ENCODE measurements at regions not wholly inside any gene's neighbourhood (a gene's known extent, or its start where the extent isn't known, plus 50 kb on each side); places are given as distances from the start of the nearest gene placed in this dataset.

DNA sequence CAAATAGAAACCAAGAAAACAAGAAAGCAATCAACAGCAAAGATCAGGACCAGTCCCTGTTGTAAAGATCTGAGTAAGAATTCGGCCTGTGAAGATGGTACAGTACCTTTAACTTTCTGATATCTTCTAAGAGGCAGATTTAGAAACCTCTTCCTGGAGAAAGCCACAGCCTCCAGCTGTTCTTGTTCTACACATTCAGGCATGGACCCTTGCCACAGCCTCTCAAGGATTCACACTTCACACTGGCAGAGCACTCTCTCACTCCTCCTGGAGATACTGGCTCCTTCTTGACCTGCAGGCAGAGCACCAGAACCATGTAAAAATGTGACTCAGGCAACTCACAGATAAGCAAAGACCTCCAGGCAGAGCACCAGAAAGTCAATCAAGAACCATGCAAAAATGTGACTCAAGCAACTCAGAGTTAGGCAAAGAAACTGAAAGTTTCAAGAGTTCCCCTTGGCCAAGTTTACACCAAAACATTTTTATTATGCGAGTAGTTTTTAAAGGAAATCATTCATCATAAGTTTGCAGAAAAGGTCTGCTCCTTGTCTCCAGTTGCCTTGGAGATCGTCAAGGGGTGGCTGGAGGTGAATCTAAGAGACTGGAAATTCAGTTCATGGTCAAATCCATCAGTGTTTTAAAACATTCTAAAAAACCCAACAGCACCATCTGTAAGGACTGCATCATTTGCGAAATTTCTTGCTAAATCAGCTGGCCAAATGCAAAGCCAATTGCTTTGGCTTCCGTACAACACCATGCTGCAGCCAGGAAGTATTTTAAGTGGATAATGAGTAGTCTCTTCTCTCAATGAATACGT lies 119.3 kb upstream of the MDM1 start:
- DNase-seq: peak; percentile 16

DNA sequence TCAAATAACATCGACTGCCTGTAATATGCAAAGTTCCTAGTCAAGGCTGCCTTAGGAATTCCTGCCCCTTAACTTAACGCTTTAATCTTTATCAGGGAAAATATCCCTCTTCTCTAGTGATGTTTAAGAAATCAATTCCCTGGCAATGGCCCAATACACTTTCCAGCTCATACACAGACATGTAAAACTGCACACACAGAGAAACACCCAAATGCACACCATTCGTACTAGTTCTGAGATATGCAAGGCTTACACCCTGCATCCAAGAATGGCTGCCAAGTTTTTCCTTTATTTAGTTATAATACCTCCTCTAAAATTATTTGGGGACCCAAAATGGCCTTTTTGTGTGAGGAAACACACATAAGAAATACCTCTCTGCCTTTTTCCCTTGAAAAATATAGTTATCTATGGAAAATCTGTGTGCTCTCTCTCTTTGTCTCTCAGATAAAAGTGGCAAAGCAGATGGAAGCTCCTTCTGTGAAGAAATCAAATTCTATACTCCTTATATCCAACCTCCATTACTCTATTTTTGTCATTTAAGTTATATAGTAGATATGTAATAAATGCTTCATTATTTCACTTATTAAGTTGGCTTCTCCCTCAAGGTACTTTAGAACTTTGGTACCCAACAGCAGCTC lies 120.0 kb upstream of the MDM1 start:
- DNase-seq: no peak

DNA sequence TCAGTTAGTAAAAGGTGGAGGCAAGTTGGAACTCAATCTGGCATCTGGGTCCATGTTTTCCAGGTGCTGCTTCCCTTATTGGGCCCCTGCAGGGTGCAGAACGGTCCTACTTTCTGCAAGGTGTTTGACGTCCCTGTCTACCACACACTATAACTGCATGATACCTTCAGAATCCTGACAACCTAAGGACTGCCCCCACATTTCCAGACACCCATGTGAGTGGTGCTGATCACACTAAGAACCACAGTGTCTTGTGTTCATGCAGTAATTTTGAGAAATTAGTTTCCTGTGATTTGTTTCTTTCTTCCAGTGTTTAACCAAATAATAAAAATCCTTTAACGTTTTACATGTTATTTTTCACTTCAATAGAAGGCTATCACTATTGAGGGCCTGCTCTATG lies 121.1 kb upstream of the MDM1 start:
- no peak for DNase-seq

DNA sequence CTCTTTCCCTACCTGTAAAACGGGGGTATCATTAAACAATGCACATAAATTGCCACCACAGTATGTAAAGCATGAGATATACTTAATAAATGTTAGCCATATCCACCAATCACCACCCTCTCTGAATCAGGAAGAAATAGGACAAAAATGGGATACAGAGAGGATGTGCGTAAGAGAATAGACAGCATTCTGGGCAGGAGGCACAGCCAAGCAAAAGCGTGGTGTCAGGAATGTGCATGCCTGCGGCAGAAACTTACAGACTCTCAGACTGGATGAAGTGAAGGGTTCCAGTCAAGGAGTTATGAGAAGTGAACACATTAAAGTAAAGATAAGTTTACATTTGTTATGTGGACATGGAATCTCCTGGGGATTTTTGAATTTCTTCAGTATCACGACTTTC lies 121.7 kb upstream of the MDM1 start:
- no peak for DNase-seq

DNA sequence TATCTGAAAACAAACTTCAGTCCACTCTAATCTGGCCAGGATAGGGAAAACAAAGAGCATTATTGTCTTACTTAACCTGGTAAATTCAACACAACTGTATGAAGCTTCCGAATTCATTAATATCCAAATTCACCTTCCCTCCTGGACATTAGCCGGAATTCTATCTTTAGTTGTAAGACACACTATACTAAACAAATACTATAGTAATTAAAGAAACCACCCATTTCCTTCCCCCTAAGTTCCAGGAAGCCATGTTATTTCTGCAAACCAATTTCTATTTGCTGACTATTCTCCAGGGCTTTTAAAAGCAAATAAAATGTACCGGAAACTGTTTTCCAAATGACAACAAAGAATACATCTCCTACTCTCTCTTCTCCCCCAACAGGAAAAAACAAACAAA lies 122.7 kb upstream of the MDM1 start:
- peak; percentile 16 for DNase-seq

DNA sequence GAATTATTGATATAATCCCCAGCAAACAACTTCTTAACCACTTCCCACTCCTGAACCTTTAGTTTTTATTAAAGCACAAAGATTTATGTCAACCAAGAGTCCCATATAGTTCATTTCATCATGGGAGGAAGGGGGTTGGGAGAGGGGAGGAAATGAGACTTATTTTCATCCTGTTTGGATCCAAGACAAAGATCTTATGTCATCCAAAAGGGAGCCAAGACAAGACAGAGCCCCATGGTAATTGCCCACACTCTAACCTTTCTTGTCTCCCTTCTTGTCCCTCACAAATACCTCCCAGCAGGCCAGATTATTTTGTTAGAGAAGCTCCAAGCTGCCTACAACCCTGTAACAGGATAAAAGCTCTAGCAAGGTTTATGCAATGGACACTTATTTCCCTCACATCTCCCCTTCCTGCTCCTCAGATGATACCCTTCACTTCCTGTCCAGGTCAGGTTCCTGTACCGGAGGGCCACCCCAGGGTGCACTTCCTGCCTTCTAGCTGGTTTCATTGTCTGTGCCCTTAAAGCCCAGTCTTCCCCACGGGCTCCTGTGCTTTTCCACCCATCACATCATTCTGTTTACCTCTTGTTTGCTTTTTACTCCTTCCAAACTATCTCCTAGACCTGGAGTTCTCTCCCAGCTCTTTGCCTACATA lies 123.7 kb upstream of the MDM1 start:
- no peak for DNase-seq

DNA sequence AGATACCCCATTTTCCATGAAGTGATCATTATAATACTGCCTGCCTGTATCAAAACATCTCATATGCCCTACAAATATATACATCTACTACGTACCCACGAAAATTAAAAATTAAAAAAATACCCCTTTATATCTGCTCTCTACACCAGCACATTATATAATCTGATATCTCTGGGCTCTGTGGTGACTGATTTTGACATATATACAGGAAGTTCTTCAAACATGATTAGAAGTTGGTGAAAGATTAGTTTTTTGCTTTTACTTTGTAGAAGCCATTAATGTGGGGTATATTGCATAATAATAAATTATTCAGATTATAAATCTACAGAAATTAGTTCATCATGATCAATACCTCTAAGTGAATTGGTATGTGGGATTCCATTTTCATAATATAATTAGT lies 126.7 kb upstream of the MDM1 start:
- DNase-seq: no peak

DNA sequence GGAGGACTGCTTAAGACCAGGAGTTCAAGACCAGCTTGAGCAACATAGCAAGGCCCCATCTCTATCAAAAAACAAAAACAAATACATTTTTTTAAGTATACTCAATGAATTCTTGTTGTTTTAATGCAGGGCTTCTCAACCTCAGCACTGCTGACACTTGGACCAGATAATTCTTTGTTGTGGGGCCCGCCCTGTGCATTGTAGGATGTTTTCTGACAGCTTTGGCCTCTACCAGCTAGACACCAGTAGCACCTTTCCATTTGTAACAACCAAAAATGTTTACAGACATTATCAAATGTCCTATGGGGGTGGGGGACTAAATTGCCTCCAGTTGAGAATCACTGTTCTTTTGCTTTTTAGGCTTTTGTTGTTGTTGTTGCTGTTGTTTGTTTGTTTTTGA lies 128.1 kb upstream of the MDM1 start:
- no peak for DNase-seq

DNA sequence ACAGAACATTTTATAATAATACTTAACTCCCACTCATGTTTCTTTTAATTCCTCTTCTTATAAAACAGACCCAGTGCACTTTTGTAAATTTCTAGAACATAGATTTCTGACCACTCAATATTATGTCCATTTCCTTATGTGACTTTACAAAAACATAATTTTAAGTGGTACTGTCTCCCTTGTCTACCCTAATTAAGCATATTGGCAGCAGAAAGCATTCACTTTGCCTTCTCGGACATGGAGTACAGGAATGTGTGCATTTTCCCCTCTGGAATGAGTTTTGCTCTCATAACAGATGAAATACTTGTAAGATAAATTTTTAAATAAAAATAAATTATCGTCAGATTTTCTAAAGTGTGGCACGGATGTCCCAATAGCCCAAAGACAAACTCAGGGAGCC lies 129.5 kb upstream of the MDM1 start:
- DNase-seq: no peak

DNA sequence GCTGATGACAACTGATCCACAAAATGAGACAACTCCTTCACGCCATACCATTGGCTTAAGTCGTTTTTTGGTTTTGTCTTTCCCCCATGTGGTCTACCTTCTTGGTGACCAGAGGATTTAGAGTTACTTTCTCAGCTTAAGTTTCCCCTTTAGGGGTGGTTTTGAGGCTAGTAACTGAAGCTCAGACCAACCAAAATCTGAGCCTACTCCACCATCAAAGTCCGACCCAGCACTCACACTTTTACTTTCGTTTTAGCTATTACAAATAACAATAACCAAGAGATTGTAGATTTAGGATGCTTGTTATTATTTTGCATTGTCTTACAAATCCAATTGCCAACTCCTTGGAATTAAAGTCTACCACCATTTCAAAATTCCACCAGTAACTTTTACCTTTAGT lies 130.6 kb upstream of the MDM1 start:
- DNase-seq: no peak

DNA sequence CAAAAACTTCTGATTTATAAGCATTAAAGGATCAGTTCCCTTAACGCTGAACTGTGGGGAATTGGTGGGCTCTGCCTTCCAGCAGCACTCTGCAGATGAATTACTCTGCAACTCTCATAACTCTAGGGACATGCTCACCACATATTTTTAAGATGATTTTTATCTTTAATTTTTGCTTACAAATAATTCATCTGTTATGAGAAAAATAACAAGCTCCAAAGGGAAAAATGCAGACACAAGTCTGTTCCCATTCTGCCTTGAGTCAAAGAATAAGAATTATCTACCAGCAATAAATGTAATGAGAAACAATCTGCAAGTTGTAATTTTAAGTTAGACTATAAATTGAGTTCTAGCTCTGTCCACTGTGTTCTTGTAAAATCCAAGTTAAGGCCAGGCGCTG lies 133.1 kb upstream of the MDM1 start:
- no peak for DNase-seq

DNA sequence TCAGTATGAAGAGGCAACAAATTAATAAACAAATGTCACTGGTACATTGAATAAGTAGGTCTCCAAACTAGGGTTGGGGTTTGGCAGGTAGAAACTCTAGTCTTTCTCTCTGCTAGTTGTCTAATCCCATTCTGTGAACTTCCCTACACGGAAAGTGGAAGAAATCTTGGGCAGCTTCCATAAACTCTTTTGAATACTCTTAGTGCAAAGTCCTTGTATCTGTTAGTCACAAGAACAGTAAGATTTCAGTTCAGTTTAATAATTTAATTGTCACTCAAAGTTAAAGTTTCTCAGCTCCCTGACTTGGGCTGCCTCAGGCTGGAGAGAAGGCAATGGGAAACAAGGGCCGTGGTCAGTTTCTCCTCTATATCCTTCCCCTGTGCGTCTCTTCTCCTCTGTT lies 135.4 kb upstream of the MDM1 start:
- no peak for DNase-seq

DNA sequence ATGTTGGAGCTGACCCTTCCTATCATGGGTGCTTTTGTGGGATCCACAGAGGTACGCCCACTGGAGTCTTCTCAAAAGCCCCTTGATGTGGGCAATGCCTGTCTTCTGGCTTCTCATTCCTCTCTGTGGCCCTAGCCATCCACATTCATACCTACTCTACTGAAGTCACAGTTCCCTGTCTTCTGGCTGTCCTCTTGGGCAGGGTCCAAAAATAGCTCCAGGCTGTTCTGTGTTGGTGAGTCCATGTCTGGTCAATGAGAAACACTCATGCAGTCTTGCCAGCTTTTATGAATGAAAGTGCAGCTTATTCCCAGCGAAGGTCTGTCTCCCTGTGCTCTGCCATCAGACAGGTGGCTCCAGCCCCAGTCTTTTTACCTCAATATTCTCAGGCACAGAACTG lies 135.9 kb upstream of the MDM1 start:
- no peak for DNase-seq

DNA sequence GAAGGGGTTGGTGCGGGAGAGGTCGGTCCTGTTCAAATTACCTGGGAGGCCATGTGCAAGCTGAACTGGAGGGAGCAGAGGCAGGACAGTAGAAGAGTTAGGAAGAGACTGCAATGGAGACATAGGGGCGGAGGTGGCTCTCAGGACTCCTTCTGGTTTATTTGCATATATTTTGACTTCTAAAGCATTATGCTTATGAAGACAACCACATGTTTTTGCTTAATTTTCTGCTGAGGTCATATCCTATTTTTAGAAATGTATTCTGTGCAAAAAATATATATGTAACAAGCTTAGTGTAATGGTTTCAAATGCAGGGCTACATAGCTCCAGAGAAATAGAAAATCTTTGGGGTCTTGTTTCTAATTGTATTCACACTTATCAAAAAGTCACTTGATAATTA lies 137.0 kb upstream of the MDM1 start:
- no peak for DNase-seq

DNA sequence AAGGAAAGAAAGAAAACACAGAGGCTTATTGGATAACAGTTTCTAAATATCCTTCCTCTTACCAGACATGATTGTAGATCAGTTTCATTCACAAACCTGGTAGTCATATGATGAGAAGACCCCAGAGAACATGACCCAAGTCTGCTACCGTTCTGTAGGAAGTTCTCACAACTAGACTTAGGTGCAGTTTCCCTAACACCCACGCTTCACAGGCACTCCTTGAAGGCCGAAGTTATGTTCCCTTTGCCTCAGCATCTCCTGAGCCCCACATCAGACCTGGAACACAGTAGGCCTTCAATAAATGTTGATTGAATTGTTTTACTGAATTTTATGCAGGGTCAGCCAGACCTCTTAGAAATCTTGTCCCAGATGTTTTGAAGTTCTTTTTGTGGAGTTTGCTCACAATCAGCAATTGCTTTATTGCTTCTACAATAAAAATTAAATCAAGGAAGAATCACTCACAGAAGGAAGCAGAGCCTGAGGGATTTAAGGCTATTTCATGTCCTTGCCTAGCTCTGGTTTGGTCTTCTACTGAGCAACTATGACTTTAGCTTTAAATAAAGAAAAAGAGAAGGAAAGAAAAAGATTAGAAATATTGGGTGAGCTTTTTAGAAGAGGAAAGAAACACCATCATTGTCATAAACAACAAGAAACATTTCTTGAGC lies 138.6 kb upstream of the MDM1 start:
- no peak for DNase-seq

DNA sequence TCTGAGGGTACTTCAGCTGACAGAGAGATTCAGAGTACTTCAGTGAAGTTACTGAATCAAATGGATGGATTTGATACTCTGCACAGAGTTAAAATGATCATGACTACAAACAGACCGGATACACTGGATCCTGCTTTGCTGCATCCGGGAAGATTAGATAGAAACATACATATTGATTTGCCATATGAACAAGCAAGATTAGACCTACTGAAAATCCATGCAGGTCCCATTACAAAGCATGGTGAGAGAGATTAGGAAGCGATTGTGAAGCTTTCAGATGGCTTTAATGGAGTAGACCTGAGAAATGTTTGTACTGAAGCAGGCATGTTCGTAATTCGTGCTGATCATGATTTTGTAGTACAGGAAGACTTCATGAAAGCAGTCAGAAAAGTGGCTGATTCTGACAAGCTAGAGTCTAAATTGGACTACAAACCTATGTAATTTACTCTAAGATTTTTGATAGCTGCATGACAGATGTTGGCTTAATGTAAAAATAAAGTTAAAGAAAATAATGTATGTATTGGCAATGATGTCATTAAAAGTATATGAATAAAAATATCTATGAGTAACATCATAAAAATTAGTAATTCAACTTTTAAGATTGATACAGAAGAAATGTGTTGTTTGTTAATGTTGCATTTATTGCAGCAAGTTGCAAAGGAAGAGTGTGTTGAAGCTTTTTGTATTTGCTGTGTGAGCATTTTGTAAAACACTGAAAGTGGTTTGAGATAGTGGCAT lies 136.1 kb upstream of the RAP1B start:
- DNase-seq: no peak

DNA sequence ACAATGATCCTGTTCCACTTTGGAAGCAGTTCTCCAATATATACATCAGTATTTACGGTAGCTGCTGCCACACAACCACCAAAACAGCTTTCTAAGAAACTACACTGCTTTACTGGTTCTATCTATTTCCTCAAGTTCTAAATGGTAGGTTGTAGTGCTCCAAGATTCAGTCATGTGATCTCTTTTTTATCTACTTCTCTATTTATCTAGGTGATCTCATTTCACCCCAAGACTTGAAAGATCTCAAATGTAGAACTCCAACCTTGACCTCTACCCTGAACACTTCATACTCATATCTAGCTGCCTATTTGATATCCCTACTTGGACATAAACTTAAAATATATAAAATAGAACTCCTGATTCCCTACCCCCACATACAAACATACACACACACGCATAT lies 133.9 kb upstream of the RAP1B start:
- DNase-seq: no peak

DNA sequence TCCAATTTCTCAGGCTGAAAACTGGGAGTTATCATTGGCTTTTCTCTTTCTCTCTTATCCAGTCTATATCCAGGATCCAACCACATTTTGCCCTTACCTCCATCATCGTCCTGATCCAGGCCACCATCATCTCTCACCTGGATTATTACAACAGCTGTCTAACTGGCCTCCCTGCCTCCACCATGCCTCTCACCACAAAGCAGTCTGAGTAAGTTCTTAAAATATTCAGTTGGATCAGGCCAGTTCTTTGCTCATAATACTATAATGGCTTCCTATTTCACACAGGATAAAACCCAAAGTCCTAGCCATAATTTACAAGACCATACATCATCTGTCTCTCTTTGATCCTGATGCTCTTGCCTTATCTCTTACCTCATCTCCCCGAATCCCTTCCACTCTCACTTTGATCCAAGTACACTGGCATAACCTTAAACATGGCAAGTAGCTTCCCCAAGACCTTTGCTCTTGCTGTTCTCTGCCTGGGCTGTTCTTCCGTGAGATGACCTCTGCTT lies 133.4 kb upstream of the RAP1B start:
- no peak for DNase-seq

DNA sequence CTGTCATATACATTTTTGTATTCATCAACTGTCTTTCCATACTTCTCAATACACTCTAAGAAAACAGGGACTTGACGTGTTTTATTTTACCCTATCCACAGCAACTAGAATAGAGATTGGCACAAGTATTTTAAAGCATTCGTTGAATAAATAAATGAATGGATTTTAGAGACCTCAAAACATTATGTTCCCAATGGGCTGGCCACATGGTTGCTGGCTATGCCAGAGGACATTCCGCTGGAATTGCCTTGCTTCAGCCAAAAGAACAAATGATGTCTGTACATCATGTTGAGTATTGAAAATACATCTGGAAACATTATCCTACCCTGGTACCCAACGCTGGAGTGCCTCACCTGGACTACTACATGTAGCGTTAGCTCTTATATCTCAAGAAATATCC lies 132.8 kb upstream of the RAP1B start:
- no peak for DNase-seq

DNA sequence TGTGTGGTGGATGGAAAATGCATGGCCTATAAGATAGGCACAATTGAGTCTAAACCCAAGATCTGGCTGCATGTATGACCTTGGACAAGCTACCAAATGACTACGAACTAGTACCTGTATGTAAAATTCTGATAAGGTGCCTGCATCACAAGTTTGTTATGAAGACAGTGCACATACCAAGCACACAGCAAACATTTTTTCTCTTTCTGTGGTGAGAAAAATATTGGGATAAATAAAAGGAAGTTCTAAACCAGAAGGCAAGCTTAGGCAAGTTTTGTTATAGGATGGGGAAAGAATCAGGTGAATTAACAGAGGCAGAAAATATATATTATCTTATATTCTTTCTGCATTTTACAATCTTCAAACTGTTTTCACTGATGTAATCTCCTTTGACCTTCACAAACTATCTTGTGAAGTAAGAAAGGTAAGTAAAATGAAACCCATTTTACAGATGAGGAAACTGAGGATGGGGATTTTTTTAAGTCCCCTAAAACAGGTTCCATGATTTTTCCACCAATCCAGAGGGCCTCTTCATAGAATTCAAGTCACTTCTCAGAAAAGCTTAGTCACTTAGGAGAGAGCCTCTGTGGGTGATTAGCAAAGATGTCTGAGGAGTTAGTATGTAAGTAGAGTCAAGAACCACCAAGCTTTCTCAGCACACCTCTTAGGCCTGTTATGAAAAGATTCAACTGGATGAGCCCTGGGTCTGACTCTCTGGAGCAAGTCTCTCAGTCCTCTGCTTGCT lies 132.0 kb upstream of the RAP1B start:
- no peak for DNase-seq

DNA sequence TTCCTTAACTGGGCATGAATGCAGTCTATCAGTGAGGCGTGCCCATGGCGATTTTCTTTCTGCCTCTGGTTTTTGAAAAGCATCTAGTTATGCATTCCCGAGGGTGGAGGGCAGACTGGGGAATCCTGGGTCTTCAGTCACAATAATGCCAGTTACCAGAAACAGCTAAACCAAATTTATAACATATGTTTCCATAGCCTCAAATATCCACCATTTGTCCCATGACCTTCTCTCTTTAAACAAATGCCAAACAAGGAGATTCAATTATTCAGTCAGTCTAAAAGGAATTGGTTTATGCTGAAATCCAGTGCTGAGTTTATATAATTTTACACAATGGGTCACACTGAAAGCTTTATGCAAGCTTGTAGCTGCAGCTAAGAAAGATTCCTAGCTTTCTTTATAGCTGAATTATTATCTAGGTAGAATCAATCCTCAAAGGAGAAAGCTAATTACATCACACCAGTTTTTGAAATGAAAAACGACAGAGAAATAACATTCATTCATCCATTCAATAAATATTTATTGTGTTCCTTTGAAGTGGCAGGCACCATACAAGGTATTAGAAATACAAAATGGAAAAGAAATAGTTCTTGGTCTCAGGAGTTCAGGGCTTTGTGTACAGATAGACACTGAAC lies 131.3 kb upstream of the RAP1B start:
- no peak for DNase-seq

DNA sequence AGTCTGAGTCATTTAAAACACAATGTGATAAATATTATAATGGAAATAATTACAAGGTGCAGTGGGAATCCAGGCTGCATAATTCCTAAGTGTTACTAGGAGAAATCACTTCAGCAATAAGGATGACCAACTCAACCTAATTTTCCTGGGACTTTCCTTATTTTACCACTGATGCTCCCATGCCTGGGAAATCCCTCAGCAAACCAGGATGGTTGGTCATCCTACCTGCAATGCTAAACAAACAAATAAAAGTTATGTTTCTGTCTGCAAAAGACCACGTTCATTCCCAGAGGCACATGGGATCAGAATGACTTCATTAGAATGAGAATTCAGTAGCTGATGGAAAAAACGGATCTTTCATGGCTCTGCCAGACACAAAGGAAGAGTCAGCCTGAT lies 130.8 kb upstream of the RAP1B start:
- DNase-seq: no peak

Measured in COR-L47 (cell line).